ENCODE measurements at regions not wholly inside any gene's neighbourhood (a gene's known extent, or its start where the extent isn't known, plus 50 kb on each side); places are given as distances from the start of the nearest gene placed in this dataset.
A peak's percentile ranks its signal among the peaks of the same experiment; 100 is the strongest.

GRCh38 chrX:39299615-39300014 is 498.4 kb downstream of the MID1IP1 start:
- no peak for TF ChIP-seq CTCF (conservative IDR thresholded peaks at IDR 0.05)
- no peak overlapping the region for H3K27ac ChIP-seq

GRCh38 chrX:39301036-39301435 is 499.8 kb downstream of the MID1IP1 start:
- no peak for TF ChIP-seq CTCF (conservative IDR thresholded peaks at IDR 0.05)
- H3K27ac ChIP-seq, result no peak overlapping the region

- H3K27ac ChIP-seq, result no peak overlapping the region
- TF ChIP-seq CTCF (conservative IDR thresholded peaks at IDR 0.05), result no peak
Measured at GRCh38 chrX:39302838-39303237, 501.6 kb downstream of the MID1IP1 start.

- H3K27ac ChIP-seq, result no peak overlapping the region
- no peak for TF ChIP-seq CTCF (conservative IDR thresholded peaks at IDR 0.05)
Measured at GRCh38 chrX:39304746-39305145, 503.5 kb downstream of the MID1IP1 start.

- TF ChIP-seq CTCF (conservative IDR thresholded peaks at IDR 0.05), result no peak
- no peak overlapping the region for H3K27ac ChIP-seq
Measured at GRCh38 chrX:39307488-39307887, 506.2 kb downstream of the MID1IP1 start.

- no peak for TF ChIP-seq CTCF (conservative IDR thresholded peaks at IDR 0.05)
- no peak overlapping the region for H3K27ac ChIP-seq
Measured at GRCh38 chrX:39308126-39308525, 506.9 kb downstream of the MID1IP1 start.

- H3K27ac ChIP-seq, result 0 out of 2 replicates have a peak overlapping the region, but pooled peaks have one; percentile 8
Measured at GRCh38 chrX:39309018-39309635, 507.9 kb downstream of the MID1IP1 start.

More at GRCh38 chrX:39309018-39309635, 507.9 kb downstream of the MID1IP1 start:
- TF ChIP-seq CTCF (conservative IDR thresholded peaks at IDR 0.05), result no peak

Data from VCaP (cell line).